ENCODE measurements at regions not wholly inside any gene's neighbourhood (a gene's known extent, or its start where the extent isn't known, plus 50 kb on each side); places are given as distances from the start of the nearest gene placed in this dataset.

GRCh38 chr4:187908079-187908561, 87.5 kb upstream of the ZFP42 start:
- no peak for TF ChIP-seq POLR2AphosphoS5 (IDR thresholded peaks at IDR 0.05)
- no peak for TF ChIP-seq CTCF (IDR thresholded peaks at IDR 0.05)
- no peak for TF ChIP-seq POLR2A (IDR thresholded peaks at IDR 0.05)
- TF ChIP-seq EP300 (IDR thresholded peaks at IDR 0.05; ENCODE audit: low read depth): no peak

Measured in transverse colon (tissue), 4 donors.